Heart right ventricle (tissue), 16 donors: ENCODE measurements at regions not wholly inside any gene's neighbourhood (a gene's known extent, or its start where the extent isn't known, plus 50 kb on each side); places are given as distances from the start of the nearest gene placed in this dataset.

Source experiments
- ATAC-seq, 8 donors: fragments of 200-7000 bp; cut with Tn5 transposase; one replicate each; pipeline ENCODE4 v1.9.1; 2020; ENCODE audit warnings: mild to moderate bottlenecking in 8 of 8, moderate library complexity in 8 of 8, moderate number of reproducible peaks in 1 of 8
- DNase-seq, 2 donors: peaks; one replicate each; pipeline ENCODE4 v3.0.0-alpha.2; 2020
- H3K27ac ChIP-seq, 10 donors: fragments of 200-600 bp; sonication (generic) in 2 of 10; one replicate each; pipeline versions ENCODE4 v1.5.0 to v1.8.0; 2020 to 2022; ENCODE audit warnings: mild to moderate bottlenecking in 3 of 10
- H3K27me3 ChIP-seq, 7 donors: fragments of 200-600 bp; one replicate each; pipeline ENCODE4 v1.8.0; 2021 to 2022; ENCODE audit warnings: mild to moderate bottlenecking in 2 of 7
- H3K36me3 ChIP-seq, 9 donors: fragments of 200-600 bp; sonication (generic) in 1 of 9; one replicate each; pipeline versions ENCODE4 v1.5.0 to v1.8.0; 2020 to 2022; ENCODE audit warnings: mild to moderate bottlenecking in 2 of 9
- H3K4me1 ChIP-seq, 9 donors: fragments of 200-600 bp; sonication (generic) in 1 of 9; one replicate each; pipeline versions ENCODE4 v1.5.0 to v1.8.0; 2020 to 2022; ENCODE audit warnings: mild to moderate bottlenecking in 4 of 9
- H3K4me3 ChIP-seq, 10 donors: fragments of 200-600 bp; sonication (generic) in 2 of 10; one replicate each; pipeline versions ENCODE4 v1.5.0 to v1.8.0; 2020 to 2022; ENCODE audit warnings: mild to moderate bottlenecking in 7 of 10, moderate library complexity in 2 of 10
- H3K9me3 ChIP-seq, 11 donors: fragments of 200-600 bp in 10 of 11; sonication (generic) in 2 of 11; one replicate each; pipeline versions ENCODE4 v1.5.0 to v1.8.0; 2013 to 2022; ENCODE audit warnings: mild to moderate bottlenecking in 2 of 11, control low read depth in 1 of 11, moderate library complexity in 1 of 11
- CTCF ChIP-seq, 9 donors: fragments of 200-600 bp; sonication (generic) in 2 of 9; IDR thresholded peaks; one replicate each; pipeline versions ENCODE4 v1.5.0 to v1.8.0; 2021 to 2022; ENCODE audit warnings: antibody characterized with exemption in 9 of 9, mild to moderate bottlenecking in 5 of 9, moderate library complexity in 1 of 9
- WGBS, 2 donors: extraction: QIAGEN DNeasy Blood & Tissue Kit; methylation state at CpG; one replicate each; pipeline ENCODE4 v1.1.7; 2013; ENCODE audit warnings: inconsistent platforms in 1 of 2; 5-methylcytosine and 5-hydroxymethylcytosine counted together
- intact Hi-C, 10 donors: fragments of 100-400 bp; cut with DNase I; formaldehyde crosslinking; loops; one replicate each; pipeline versions ENCODE4 v1.11.1 to v1.14.2; 2022
- donor health status: Arrhythmogenic right ventricular cardiomyopathy.
- donor health status: ischemic (EF 13 %, LVEDD 7.1; RV severe dilation, severe dysfunction).
- donor health status: healthy with polysubstance abuse.
- donor health status: DM: no; HTN: yes; CAD: no.
- donor health status: DM: no; HTN: no; CAD: no.
- donor health status: ischemic (EF 25% LVEDD 6.9; RV normal size, moderate dysfunction).
- donor health status: ischemic (EF 25% LVEDD 5.7; RV mildly dilated, moderate dysfunction).
- donor health status: healthy.
- donor health status: DM: yes; HTN: yes; CAD: no.
- donor health status: Ischemic cardiomyopathy.
- donor health status: ischemic (EF 35%, LVEDD 5.7; RV mildly dilated, moderate dysfunction).
- donor health status: nonischemic (EF 11% LVEDD 7.7; RV severe dilation, severe dysfunction).
- donor health status: DM: yes; HTN: yes; CAD: no.
- donor health status: PGD.
- donor health status: ischemic (EF 29% LVEDD 5.4; RV normal size, mild dysfunction).
- donor health status: nonischemic (EF 23%, LVEDD 6.1; RV moderate dilation, normal function).

GRCh38 chr4:64588507-64588906 lies 179.3 kb upstream of the TECRL start:
- ATAC-seq (no peak), DNase-seq (no peak)
- Histone ChIP-seq H3K9me3 (peaks cover 0 to 18% (median 4%) of the 10 kb centered on the region in 11 donors), H3K27me3 (no peaks in the 10 kb centered on the region), H3K27ac (no peak overlapping the region), H3K4me3 (no peak overlapping the region), H3K36me3 (no peaks in the 10 kb centered on the region), H3K4me1 (no peaks in the 10 kb centered on the region)
- no peak for TF ChIP-seq CTCF (IDR thresholded peaks at IDR 0.05)
- 90 to 94% methylated on average over 5 of the region's 5 CpGs for WGBS, 2 donors
- intact Hi-C loops: loop anchor here in 2 of 10 donors (10.0 kb wide), 1 partner anchor 434 kb away; no protein-coding TSS in a partner anchor

GRCh38 chr4:64584981-64585557 lies 175.8 kb upstream of the TECRL start:
- H3K27ac ChIP-seq: no peak overlapping the region
- intact Hi-C loops: loop anchor here in 2 of 10 donors (10.0 kb wide), 1 partner anchor 430 kb away; no protein-coding TSS in a partner anchor
- H3K27me3 ChIP-seq: no peaks in the 10 kb centered on the region
- H3K4me3 ChIP-seq: no peak overlapping the region
- no peak for ATAC-seq
- DNase-seq: no peak
- H3K9me3 ChIP-seq: peaks cover 0 to 13% (median 4%) of the 10 kb centered on the region in 11 donors
- H3K4me1 ChIP-seq: no peaks in the 10 kb centered on the region
- WGBS, 2 donors: 30 to 33% methylated on average over 6 of the region's 6 CpGs
- TF ChIP-seq CTCF (IDR thresholded peaks at IDR 0.05): peak; percentile 51 to 70 (median 67)
- no peaks in the 10 kb centered on the region for H3K36me3 ChIP-seq

GRCh38 chr4:64584125-64584524 lies 174.9 kb upstream of the TECRL start:
- Histone ChIP-seq H3K27me3 (no peaks in the 10 kb centered on the region), H3K36me3 (no peaks in the 10 kb centered on the region), H3K4me1 (no peaks in the 10 kb centered on the region), H3K4me3 (no peak overlapping the region), H3K9me3 (peaks cover 0 to 5% (median 0%) of the 10 kb centered on the region in 11 donors), H3K27ac (no peak overlapping the region)
- TF ChIP-seq CTCF (IDR thresholded peaks at IDR 0.05): no peak
- no peak for ATAC-seq
- WGBS, 2 donors: 56 to 77% methylated on average over 4 of the region's 4 CpGs
- intact Hi-C loops: loop anchor here in 2 of 10 donors (10.0 kb wide), 1 partner anchor 429 kb away; no protein-coding TSS in a partner anchor
- no peak for DNase-seq

- Histone ChIP-seq H3K27ac (no peak overlapping the region), H3K4me3 (no peak overlapping the region), H3K9me3 (no peaks in the 10 kb centered on the region), H3K27me3 (no peaks in the 10 kb centered on the region), H3K4me1 (no peaks in the 10 kb centered on the region), H3K36me3 (no peaks in the 10 kb centered on the region)
- DNase-seq (no peak), ATAC-seq (no peak)
- TF ChIP-seq CTCF (IDR thresholded peaks at IDR 0.05): no peak
- intact Hi-C loops: loop anchor here in 2 of 10 donors (10.0 kb wide), 1 partner anchor 428 kb away; no protein-coding TSS in a partner anchor
- WGBS, 2 donors: 57 to 68% methylated on average over 3 of the region's 3 CpGs
Observed at GRCh38 chr4:64582492-64582891, 173.2 kb upstream of the TECRL start.
